Astrocyte (in vitro differentiated cells and primary cell): ENCODE measurements at regions not wholly inside any gene's neighbourhood (a gene's known extent, or its start where the extent isn't known, plus 50 kb on each side); places are given as distances from the start of the nearest gene placed in this dataset.

Source experiments
- CTCF ChIP-seq: IDR thresholded peaks from 2 replicates; pipeline ENCODE4 v1.5.1; 2011; ENCODE audit warnings: low read depth, mild to moderate bottlenecking, inconsistent platforms, low read length, moderate library complexity; ENCODE audit not compliant: insufficient read depth
- EZH2 ChIP-seq: IDR thresholded peaks from 2 replicates; pipeline ENCODE4 v1.6.1; 2012; ENCODE audit warnings: mild to moderate bottlenecking, low read length, inconsistent platforms; ENCODE audit not compliant: insufficient read depth

- TF ChIP-seq EZH2 (no peak), CTCF (no peak)
These were observed 306.9 kb upstream of the NT5C1B start for GRCh38 chr2:18896125-18896764.
